ENCODE measurements at regions not wholly inside any gene's neighbourhood (a gene's known extent, or its start where the extent isn't known, plus 50 kb on each side); places are given as distances from the start of the nearest gene placed in this dataset.

DNA sequence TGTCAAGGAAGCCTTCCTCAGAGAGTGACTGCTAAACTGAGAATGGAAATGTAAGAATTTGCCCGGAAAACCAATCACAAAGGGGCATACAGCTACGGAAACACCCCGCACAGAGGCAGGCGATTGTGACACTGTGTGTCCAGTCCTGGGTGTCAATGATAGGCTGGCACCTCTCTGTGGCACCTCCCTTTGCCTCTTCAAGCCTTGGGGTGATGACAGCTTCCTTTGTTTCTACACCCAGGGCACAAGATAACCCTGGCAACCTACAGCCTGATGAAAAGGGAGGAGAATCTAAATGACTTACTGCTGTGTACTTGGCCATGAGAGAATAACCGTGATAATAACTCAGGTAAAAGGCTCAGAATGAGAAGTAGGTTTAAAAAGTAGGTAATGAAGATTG, 93.6 kb upstream of the SSTR4 start:
- H2BK120ac ChIP-seq (ENCODE audit: insufficient read depth, low read length, poor library complexity), result no peak overlapping the region

DNA sequence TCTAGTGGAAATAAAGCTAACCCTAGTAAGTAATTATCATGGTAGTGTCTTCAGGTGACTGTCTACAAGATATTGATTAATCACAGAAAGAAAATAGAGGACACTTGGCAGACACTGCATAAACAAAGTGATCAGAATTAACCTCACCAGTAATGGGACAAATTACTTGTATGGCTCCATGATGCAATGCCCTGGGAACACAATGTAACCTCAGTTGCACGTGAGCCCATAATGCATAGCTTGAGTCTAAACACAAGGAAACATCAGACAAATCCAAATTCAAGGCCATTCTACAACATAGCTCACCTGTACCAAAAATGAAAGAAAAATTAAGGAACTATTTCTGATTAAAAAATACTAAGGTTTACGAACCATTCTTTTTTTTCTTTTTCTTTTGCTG, 92.4 kb upstream of the SSTR4 start:
- H2AK5ac ChIP-seq (ENCODE audit: low read length), result no peak overlapping the region
- no peak overlapping the region for H3K14ac ChIP-seq (ENCODE audit: low read length)
- no peak overlapping the region for H4K12ac ChIP-seq (ENCODE audit: low read depth, low read length)
- no peaks in the 10 kb centered on the region for H3K9me3 ChIP-seq (ENCODE audit: insufficient read depth, low read depth, low read length)
- H3K27me3 ChIP-seq (ENCODE audit: insufficient read depth, low read length), result no peaks in the 10 kb centered on the region
- no peaks in the 10 kb centered on the region for H3K79me1 ChIP-seq (ENCODE audit: low read length)
- no peak for DNase-seq
- H2BK5ac ChIP-seq (ENCODE audit: low read depth, low read length, poor library complexity), result no peak overlapping the region
- H3K27ac ChIP-seq (ENCODE audit: low read depth, low read length), result no peak overlapping the region
- H3K4me1 ChIP-seq (ENCODE audit: control insufficient read depth in 1 of 2, insufficient read depth in 2 of 2, low read length in 2 of 2), result no peaks in the 10 kb centered on the region
- WGBS (ENCODE audit: extremely low coverage, insufficient coverage, insufficient read length), result no CpG with 5 or more reads among the region's 2 CpGs
- no peak overlapping the region for H3K4ac ChIP-seq (ENCODE audit: low read depth, low read length)
- no peak overlapping the region for H3K18ac ChIP-seq (ENCODE audit: low read length)
- no peak overlapping the region for H3K4me2 ChIP-seq (ENCODE audit: low read length)
- H3K4me3 ChIP-seq (ENCODE audit: low read depth, low read length), result no peak overlapping the region
- no peaks in the 10 kb centered on the region for H3K79me2 ChIP-seq (ENCODE audit: control insufficient read depth, insufficient read depth, low read length, poor library complexity)
- no peak overlapping the region for H2AFZ ChIP-seq (ENCODE audit: insufficient read depth, low read length, poor library complexity)
- H4K91ac ChIP-seq (ENCODE audit: low read depth, low read length), result no peak overlapping the region
- H3K23ac ChIP-seq (ENCODE audit: low read length), result no peak overlapping the region
- no peak overlapping the region for H2BK12ac ChIP-seq (ENCODE audit: low read length)
- H4K8ac ChIP-seq (ENCODE audit: low read depth, low read length), result no peak overlapping the region
- no peaks in the 10 kb centered on the region for H3K36me3 ChIP-seq (ENCODE audit: control insufficient read depth in 1 of 2, insufficient read depth in 2 of 2, low read length in 2 of 2)
- H3K9ac ChIP-seq (ENCODE audit: low read length), result no peak overlapping the region
- H2BK120ac ChIP-seq (ENCODE audit: insufficient read depth, low read length, poor library complexity), result no peak overlapping the region

More for the DNA sequence above, 93.6 kb upstream of the SSTR4 start:
- Histone ChIP-seq H3K9me3 (ENCODE audit: insufficient read depth, low read depth, low read length) (no peaks in the 10 kb centered on the region), H3K79me2 (ENCODE audit: control insufficient read depth, insufficient read depth, low read length, poor library complexity) (no peaks in the 10 kb centered on the region), H2BK5ac (ENCODE audit: low read depth, low read length, poor library complexity) (no peak overlapping the region), H3K18ac (ENCODE audit: low read length) (no peak overlapping the region), H3K79me1 (ENCODE audit: low read length) (no peaks in the 10 kb centered on the region), H3K4me1 (ENCODE audit: control insufficient read depth in 1 of 2, insufficient read depth in 2 of 2, low read length in 2 of 2) (no peaks in the 10 kb centered on the region), H4K91ac (ENCODE audit: low read depth, low read length) (no peak overlapping the region), H3K23ac (ENCODE audit: low read length) (no peak overlapping the region), H2BK12ac (ENCODE audit: low read length) (no peak overlapping the region), H3K14ac (ENCODE audit: low read length) (no peak overlapping the region), H3K36me3 (ENCODE audit: control insufficient read depth in 1 of 2, insufficient read depth in 2 of 2, low read length in 2 of 2) (no peaks in the 10 kb centered on the region), H3K9ac (ENCODE audit: low read length) (no peak overlapping the region), H4K8ac (ENCODE audit: low read depth, low read length) (no peak overlapping the region), H2AFZ (ENCODE audit: insufficient read depth, low read length, poor library complexity) (no peak overlapping the region), H3K27me3 (ENCODE audit: insufficient read depth, low read length) (no peaks in the 10 kb centered on the region), H3K4me2 (ENCODE audit: low read length) (no peak overlapping the region), H3K27ac (ENCODE audit: low read depth, low read length) (no peak overlapping the region), H4K12ac (ENCODE audit: low read depth, low read length) (no peak overlapping the region), H3K4ac (ENCODE audit: low read depth, low read length) (no peak overlapping the region), H3K4me3 (ENCODE audit: low read depth, low read length) (no peak overlapping the region), H2AK5ac (ENCODE audit: low read length) (no peak overlapping the region)
- WGBS (ENCODE audit: extremely low coverage, insufficient coverage, insufficient read length), result no CpG with 5 or more reads among the region's 5 CpGs
- no peak for DNase-seq

DNA sequence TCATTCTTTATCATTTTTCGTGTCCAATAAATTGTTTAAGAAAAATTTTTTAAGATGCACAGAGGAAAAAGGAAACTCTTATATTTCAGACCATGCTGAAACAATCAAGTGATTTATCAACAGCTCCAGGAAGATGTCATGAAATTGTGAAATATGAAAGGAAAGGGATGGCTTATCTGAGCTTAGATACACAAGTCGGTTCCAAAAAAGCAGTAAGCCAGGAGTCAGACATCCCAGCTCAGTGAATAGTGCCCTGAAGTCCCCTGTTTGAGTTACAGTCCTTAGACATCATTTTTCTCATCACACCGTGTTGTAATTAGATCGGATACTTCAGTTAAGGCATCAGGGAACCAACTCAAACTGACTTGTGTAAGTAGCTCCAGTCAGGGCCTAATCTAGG, 91.0 kb upstream of the SSTR4 start:
- Histone ChIP-seq H3K36me3 (ENCODE audit: control insufficient read depth in 1 of 2, insufficient read depth in 2 of 2, low read length in 2 of 2) (no peaks in the 10 kb centered on the region), H3K4me1 (ENCODE audit: control insufficient read depth in 1 of 2, insufficient read depth in 2 of 2, low read length in 2 of 2) (no peaks in the 10 kb centered on the region), H3K79me1 (ENCODE audit: low read length) (no peaks in the 10 kb centered on the region), H3K14ac (ENCODE audit: low read length) (no peak overlapping the region), H4K8ac (ENCODE audit: low read depth, low read length) (no peak overlapping the region), H3K9me3 (ENCODE audit: insufficient read depth, low read depth, low read length) (no peaks in the 10 kb centered on the region), H3K4me2 (ENCODE audit: low read length) (no peak overlapping the region), H2BK120ac (ENCODE audit: insufficient read depth, low read length, poor library complexity) (no peak overlapping the region), H3K23ac (ENCODE audit: low read length) (no peak overlapping the region), H2BK12ac (ENCODE audit: low read length) (no peak overlapping the region), H2BK5ac (ENCODE audit: low read depth, low read length, poor library complexity) (no peak overlapping the region), H3K27ac (ENCODE audit: low read depth, low read length) (no peak overlapping the region), H3K27me3 (ENCODE audit: insufficient read depth, low read length) (no peaks in the 10 kb centered on the region), H2AFZ (ENCODE audit: insufficient read depth, low read length, poor library complexity) (no peak overlapping the region), H3K79me2 (ENCODE audit: control insufficient read depth, insufficient read depth, low read length, poor library complexity) (no peaks in the 10 kb centered on the region), H3K4me3 (ENCODE audit: low read depth, low read length) (no peak overlapping the region), H3K9ac (ENCODE audit: low read length) (no peak overlapping the region), H4K12ac (ENCODE audit: low read depth, low read length) (no peak overlapping the region), H3K18ac (ENCODE audit: low read length) (no peak overlapping the region), H4K91ac (ENCODE audit: low read depth, low read length) (no peak overlapping the region), H3K4ac (ENCODE audit: low read depth, low read length) (no peak overlapping the region), H2AK5ac (ENCODE audit: low read length) (no peak overlapping the region)
- no peak for DNase-seq
- no CpG with 5 or more reads among the region's 4 CpGs for WGBS (ENCODE audit: extremely low coverage, insufficient coverage, insufficient read length)

DNA sequence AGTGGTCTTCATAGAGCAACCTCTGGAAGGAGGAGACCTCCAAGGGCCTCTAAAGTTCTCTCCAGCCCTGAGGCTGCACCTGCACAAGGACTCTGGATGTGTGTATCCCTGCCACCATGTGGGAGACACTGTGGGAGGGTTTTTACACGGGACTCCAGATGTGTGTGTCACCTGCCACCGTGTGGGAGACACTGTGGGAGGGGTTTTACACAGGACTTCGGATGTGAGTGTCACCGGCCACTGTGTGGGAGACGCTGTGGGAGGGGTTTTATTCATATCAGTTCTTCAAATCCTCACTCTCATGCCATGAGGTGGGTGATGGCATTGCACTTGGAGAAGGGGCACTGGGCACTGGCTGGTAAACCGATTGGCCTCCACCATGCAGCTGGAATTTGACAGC, 90.2 kb upstream of the SSTR4 start:
- Histone ChIP-seq H3K79me2 (ENCODE audit: control insufficient read depth, insufficient read depth, low read length, poor library complexity) (no peaks in the 10 kb centered on the region), H2AK5ac (ENCODE audit: low read length) (no peak overlapping the region), H3K27me3 (ENCODE audit: insufficient read depth, low read length) (no peaks in the 10 kb centered on the region), H4K12ac (ENCODE audit: low read depth, low read length) (no peak overlapping the region), H3K4me3 (ENCODE audit: low read depth, low read length) (no peak overlapping the region), H2AFZ (ENCODE audit: insufficient read depth, low read length, poor library complexity) (no peak overlapping the region), H3K23ac (ENCODE audit: low read length) (no peak overlapping the region), H3K36me3 (ENCODE audit: control insufficient read depth in 1 of 2, insufficient read depth in 2 of 2, low read length in 2 of 2) (no peaks in the 10 kb centered on the region), H2BK12ac (ENCODE audit: low read length) (no peak overlapping the region), H3K18ac (ENCODE audit: low read length) (no peak overlapping the region), H4K91ac (ENCODE audit: low read depth, low read length) (no peak overlapping the region), H3K79me1 (ENCODE audit: low read length) (no peaks in the 10 kb centered on the region), H3K14ac (ENCODE audit: low read length) (no peak overlapping the region), H3K27ac (ENCODE audit: low read depth, low read length) (no peak overlapping the region), H2BK5ac (ENCODE audit: low read depth, low read length, poor library complexity) (no peak overlapping the region), H4K8ac (ENCODE audit: low read depth, low read length) (no peak overlapping the region), H3K9ac (ENCODE audit: low read length) (no peak overlapping the region), H3K9me3 (ENCODE audit: insufficient read depth, low read depth, low read length) (no peaks in the 10 kb centered on the region), H3K4me1 (ENCODE audit: control insufficient read depth in 1 of 2, insufficient read depth in 2 of 2, low read length in 2 of 2) (no peaks in the 10 kb centered on the region), H2BK120ac (ENCODE audit: insufficient read depth, low read length, poor library complexity) (no peak overlapping the region), H3K4ac (ENCODE audit: low read depth, low read length) (no peak overlapping the region), H3K4me2 (ENCODE audit: low read length) (no peak overlapping the region)
- no CpG with 5 or more reads among the region's 6 CpGs for WGBS (ENCODE audit: extremely low coverage, insufficient coverage, insufficient read length)
- DNase-seq, result no peak
